HG03103 (cell line): ENCODE measurements at regions not wholly inside any gene's neighbourhood (a gene's known extent, or its start where the extent isn't known, plus 50 kb on each side); places are given as distances from the start of the nearest gene placed in this dataset.
"Not testable (repeated sequence)": the region's sequence is repeated elsewhere in the genome, so short reads cannot be mapped to it uniquely, and the experiment has no call there.

ENCODE experiments used
- ATAC-seq: cut with Tn5 transposase; IDR thresholded peaks from one replicate; pipeline ENCODE4 v1.9.1; 2021; ENCODE audit warnings: low read depth; ENCODE audit not compliant: unreplicated experiment

DNA sequence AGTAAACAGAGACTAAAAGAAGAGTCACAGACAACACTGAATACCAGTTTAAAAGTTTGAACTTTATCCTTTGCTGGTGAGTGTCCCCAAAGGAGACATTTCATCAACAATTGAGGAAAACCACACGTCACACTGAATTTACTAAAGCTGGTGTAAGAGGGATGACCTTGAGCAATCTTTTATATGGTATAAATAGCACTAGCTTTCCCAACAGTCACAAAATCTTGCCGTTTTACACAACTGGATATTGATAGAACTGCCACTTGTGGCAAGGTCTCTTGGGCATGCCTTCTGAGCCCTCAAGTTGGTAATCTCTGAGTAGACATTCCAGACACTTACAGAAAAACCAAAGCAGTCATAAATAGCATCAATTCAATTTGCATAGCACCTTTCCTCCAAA is 311.5 kb upstream of the TARS1 start:
- no peak for ATAC-seq

DNA sequence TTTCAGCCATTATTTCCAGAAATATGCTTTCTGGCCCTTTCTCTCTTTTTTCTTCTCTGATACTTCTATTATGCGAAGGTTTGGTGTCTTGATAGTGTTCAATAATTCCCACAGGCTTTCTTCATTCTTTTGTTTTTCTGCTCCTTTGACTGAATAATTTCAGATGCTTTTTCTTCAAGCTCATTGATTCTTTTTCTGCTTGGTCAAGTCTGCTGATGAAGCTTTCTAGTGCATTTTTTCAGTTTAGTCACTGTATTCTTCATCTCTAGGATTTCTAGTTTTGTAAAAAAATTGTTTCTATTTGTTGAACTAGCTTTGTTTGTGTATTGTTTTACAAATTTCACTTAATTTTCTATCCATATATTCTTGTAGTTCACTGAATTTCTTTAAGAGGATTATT is 304.0 kb upstream of the TARS1 start:
- no peak for ATAC-seq

DNA sequence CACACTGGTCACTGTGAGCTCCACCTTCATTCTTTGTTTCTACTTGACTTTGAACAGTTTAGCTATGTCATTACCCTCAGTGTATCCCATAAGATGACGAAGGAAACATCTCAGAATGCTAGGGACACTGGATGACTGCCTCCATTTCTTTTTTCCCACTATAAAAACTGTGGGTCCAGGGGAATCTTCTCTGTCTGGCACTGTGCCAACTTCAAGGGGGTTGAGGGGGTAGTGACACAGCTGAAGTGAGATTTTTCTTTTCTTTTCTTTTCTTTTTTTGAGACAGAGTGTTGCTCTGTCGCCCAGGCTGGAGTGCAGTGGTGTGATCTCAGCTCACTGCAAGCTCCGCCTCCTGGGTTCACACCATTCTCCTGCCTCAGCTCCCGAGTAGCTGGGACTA is 302.6 kb upstream of the TARS1 start:
- not testable (repeated sequence) for ATAC-seq

DNA sequence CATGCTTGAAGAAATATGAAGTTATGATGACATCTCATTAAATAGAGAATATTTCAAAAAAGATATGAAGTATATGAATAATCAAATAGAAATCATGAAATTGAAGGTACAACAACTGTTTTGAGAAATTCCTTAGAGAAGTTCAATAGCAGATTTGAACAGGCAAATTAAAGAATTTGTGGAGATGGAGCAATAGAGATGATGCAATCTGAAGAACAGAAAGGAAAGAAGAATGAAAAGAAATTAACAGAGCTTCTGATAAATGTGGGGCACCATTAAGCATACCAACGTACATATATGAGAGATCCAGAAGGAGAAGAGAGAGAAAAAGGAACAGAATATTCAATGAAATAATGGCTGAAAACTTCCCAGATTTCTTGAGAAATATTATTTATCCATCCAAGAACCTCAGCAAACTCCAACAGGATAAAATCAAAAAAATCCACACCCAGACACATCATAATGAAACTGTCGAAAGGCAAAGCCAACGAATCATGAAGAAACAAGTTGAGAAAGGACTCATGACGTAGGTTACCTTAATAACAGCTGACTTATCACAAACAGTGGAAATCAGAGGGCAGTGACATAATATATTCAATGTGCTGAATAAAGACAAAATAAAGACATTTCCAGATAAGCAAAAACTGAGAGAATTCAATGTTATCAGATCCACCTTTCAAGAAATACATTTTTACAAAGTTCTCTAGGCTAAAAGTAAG is 297.2 kb upstream of the TARS1 start:
- no peak for ATAC-seq

DNA sequence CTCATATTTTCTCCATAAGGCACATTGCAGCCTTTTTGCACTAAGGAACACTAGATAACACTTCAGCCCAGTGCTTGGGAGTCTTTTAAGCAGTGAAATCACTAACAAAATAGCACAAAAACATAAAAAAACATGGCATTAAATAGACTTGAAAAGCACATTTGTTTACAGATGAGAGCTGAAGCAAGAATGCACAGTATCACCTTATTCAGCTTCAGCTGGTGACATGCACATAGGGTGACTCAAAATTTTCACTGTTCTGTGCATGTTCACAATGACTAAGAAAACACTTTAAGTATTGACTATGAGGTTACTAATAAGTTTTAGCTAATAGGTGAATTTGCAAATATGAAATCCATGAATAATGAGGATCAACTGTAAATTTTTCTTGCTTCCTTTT is 293.9 kb upstream of the TARS1 start:
- no peak for ATAC-seq

DNA sequence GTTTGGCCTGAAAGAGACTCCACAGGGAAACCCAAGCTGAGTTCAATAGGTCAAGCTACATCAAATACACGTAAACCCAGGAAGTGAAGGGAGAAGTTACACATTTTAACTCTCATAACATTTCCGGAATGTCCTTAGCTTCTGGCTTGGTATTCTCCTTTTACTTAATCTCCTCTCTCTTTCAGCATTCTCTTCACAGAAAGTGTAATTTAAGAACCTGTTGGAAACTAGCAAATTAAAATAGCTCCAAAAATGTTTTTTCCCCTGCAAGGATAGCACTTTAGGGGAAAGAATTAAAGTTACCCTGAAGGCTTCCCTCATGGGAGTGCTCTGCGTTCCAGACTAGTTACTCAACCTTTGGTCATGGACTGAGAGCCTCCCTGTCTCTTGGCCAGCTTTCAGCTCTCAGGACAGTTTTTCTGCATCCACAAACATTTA is 292.7 kb upstream of the TARS1 start:
- no peak for ATAC-seq

DNA sequence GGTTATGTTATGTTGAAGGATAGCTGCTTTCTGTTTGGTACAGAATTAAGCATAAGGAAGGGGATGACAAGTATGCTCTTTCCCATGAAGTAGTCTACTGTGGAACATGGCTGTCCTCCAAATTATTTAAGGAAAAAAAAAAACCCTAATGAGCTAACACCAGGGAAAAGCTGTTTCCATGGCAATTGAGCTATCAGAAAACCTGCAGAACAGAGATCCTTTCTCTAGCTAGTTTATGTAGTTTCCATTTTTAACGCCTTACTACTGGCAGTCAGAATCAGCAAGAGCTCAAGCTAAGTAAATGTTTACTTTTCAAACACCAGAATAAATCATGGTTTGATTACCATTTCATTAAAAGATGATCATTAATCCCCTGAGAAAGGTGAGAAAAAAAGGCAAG is 287.4 kb upstream of the TARS1 start:
- no peak for ATAC-seq

DNA sequence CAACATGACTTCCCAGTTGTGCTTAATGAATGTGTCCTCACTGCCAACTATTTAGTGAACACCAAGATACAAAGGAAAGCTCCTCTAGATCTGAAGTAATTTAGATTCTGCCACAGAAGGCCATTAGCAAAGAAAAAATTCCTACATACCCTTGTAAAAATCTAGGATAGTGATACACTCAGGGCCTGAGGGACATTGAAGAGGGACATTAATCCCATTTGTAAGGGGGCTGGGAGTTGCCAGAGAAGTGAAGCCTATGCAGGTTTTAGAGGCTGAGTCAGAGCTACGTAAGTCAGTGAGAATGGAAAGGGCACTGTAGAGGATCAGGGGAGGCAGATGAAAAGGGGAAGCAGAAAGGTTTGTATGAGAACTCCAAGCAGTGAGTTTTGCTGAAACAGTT is 286.9 kb upstream of the TARS1 start:
- no peak for ATAC-seq

DNA sequence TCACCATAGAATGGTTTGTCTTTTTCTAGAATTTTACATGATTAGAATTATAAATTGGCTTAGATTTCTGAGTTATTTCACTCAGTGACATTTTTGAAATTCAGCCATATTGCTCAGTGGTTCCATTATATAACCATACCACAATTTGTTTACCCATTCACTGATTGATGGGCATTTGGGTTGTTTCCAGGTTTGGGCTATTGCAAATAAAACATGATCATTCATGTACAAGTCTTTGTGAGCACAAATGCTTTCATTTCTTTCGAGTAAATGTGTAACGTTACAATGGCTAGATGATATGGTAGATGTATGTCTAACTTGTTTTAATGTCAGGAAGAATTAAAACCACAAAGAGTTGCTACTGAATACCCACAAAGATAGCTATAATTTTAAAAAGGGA is 279.9 kb upstream of the TARS1 start:
- no peak for ATAC-seq

DNA sequence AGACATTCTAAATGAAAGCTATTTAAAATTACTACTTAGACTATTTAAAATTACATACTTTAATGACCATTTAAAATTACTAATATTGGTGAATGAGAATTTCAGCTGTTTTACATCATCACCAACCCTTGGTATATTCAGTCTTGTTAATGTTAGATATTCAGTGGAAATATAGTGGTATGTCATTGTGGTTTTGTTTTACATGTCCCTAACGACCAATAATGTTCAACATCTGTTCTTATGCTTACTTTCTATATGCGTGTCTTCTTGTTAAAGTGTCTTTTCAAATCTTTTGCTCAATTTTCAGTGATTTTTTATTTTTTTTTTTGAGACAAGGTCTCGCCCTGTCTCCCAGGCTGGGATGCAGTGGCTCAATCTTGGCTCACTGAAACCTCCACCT is 279.3 kb upstream of the TARS1 start:
- no peak for ATAC-seq

DNA sequence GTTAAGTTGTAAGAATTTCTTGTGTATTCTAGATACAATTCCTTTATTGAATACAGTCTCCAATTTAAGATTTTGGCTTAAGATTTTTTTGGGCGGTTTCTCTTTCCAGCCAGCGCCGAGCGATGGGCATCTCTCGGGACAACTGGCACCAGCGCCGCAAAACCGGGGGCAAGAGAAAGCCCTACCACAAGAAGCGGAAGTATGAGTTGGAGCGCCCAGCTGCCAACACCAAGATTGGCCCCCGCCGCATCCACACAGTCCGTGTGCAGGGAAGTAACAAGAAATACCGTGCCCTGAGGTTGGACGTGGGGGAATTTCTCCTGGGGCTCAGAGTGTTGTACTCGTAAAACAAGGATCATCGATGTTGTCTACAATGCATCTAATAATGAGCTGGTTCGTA is 278.7 kb upstream of the TARS1 start:
- no peak for ATAC-seq

DNA sequence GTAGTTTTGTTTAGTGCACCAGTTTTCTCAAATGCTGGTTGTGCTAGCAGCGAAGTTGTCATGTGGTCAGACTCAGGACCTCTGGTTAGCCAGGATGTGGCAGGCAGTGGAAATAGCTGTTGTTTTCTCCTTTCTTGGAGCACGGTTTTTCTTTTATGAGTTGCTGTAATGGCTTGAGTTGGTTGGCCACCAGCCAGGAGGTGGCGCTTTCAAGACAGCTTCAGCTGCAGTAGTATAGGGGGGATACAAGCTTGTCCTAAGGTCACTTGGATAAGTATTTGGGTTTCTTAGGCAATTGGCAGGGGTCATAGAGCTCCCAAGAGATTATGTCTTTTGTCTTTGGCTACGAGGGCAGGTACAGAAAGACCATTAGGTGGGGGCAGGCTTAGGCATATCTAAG is 274.2 kb upstream of the TARS1 start:
- ATAC-seq: no peak

DNA sequence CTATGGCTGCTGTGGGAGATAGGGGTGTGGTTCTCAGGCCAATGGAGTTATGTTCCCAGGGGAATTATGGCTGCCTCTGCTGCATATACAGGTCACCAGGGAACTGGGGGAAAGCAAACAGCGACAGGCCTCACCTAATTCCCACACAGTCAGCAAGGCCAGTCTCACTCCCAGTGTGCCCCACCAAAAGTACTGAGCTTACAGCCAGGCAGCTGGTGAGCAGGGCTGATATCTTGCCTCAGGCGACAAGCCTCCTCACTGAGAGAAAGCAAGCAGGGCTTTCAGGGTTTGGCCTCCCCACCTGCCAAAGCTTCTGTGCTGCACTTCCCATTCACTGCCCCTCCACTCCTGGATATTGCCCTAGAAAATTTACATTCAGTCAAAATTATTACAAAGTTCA is 273.8 kb upstream of the TARS1 start:
- no peak for ATAC-seq

DNA sequence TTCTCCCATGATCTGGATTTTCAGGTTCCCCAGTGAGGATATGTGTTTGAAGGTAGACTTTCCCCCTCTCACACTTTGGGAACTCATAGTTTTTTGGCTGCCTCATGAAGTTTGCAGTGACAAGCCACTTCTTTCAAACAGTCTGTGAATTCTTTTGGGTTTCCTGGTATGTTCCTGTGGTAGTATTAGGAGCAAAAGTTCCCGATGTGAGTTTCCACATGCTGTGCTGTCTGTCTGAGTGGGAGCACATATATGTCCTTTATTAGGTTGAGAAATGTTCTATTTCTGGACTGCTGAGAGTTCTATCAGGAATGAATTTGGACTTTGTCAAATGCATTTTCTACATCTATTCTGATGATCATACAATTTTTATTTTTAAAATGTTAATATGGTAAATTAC is 273.2 kb upstream of the TARS1 start:
- ATAC-seq: no peak

DNA sequence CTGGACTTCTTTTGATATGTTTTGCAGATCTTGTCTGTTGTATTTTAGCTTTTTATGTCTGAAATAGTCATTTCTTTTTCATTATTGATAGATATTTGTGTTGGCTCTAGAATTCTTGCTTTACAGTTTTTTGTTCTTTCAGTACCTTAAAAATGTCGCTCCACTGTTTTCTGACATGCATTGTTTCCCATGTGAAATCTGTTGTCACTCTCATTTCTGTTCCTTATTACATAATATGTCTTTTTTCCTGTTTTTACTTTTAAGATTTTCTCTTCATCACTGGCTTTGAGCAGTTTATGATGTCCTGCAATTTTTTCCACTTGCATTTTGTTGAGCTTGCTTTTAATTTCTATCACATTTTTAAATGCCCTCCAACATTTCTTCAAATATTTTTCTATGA is 270.4 kb upstream of the TARS1 start:
- no peak for ATAC-seq

DNA sequence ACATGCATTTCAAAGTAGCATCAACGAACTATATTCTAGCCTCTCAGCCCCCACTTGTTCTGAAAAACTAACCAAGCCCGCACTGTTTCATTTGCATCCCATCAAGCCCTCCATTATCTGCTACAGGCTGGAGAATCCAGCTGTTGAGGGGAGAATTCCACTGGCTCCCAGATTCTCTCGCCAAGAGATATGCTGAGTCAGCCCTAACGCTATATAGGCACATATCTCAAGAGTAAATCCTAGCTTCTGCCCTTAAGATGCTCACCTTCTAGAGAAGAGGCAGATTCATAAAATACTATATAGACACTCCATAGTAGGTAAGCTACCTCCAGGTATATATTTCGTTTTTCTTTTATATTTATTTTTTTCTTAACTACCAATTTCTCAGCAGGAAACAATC is 266.4 kb upstream of the TARS1 start:
- no peak for ATAC-seq

DNA sequence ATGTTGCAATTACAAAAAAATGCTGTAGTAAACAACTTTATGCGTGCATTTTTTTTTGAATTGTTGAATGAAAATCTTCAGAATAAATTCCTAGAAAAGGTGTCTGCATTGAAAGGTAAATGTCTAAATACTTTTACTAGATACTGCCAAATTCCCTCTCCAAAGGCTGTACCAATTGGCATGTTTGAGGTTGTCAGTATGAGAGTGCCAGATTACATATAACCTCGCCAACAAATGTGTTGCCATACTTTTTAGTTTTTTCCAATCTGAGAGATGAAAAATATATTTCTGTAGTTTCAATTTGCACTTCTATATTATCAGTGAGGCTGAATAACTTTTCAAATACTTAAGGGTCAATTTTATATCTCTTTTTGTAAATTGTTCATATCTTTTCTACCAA is 261.5 kb upstream of the TARS1 start:
- no peak for ATAC-seq

DNA sequence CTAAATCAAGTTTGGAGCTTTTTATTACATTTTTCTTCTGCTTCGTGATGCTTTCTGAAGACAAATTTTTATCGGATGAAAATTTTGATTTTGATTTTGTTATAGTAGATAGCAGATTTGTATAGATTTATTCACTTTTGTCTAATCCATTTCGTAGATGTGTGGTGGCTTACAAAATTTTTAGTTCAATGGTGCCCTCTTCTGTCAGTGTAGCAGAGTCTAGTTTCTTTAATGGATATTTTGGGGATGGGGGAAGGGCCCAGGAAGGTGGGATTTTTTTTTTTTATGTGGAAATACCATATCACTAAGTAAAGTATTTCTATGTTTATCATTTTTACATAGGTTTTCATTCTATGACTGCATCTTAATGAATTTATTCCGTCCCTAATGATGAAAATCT is 259.9 kb upstream of the TARS1 start:
- no peak for ATAC-seq

DNA sequence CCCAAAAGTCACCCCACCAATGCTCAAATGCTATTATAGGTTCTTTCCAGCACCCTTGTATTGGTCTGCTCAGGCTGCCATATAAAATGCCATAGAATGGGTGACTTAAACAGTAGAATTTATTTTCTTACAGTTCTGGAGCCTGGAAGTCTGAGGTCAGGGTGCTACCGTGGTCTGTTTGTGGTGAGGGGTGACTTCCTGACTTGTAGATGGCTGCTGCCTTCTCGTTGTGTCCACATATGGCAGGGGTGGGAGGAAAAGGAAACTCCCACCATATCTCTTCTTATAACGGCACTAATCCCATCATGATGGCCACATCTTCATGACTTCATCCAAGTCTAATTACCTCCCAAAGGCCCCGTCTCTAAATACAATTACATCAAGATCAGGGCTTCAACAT is 257.8 kb upstream of the TARS1 start:
- ATAC-seq: no peak

DNA sequence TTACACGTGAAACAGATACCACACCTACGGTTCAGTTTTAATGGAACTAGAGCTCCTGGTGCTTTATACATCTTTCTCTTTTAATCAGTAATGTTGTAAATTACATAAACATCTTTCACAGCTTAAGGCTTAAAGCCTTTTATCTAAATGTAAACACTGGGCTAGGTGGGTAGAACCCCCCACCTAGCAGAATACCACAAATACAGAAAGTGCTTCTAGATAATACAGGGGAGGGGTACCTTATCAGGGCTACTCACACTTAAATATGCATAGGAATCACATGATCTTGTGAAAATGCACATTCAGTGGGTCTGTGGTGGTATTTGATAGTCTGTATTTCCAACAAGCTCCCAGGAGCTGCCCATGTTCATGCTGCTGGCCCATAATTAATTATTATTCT is 256.4 kb upstream of the TARS1 start:
- no peak for ATAC-seq

DNA sequence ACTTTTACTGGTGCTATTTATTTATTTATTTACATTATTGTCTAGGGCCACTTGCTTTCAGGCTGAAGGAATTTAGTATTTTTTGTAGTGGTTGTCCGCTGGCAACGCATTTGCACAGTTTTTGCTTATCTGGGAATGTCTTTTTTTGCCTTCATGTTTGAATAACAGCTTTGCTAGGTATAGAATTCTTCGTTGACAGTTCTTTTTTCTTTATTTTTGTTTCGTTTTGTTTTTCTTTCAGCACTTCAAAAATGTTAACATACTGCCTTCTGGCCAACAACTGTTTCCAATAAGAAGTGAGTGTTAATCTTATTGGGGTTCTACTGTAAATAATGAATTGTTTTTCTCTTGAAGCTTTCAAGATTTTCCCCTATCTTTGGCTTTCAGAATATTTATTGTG is 252.7 kb upstream of the TARS1 start:
- ATAC-seq: no peak

DNA sequence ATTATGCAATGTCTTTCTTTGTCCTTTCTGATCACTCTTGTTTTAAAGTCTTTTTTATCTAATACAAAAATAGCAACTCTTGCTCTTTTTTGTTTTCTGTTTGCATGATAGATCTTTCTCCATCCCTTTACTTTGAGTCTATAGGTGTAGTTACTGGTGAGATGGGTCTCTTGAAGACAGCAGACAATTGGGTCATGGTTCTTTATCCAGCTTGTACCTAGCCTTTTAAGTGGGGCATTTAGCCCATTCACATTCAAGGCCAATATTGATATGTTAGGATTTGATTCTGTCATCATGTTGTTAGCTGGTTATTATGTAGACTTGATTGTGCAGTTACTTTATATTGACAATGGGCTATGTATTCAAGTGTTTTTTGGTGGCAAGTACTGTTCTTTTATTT is 245.9 kb upstream of the TARS1 start:
- no peak for ATAC-seq
